OCI-LY1 (cell line): ENCODE measurements at regions not wholly inside any gene's neighbourhood (a gene's known extent, or its start where the extent isn't known, plus 50 kb on each side); places are given as distances from the start of the nearest gene placed in this dataset.

Experiments
- H2AFZ ChIP-seq: fragments of 200-600 bp; sonication (generic), shearing (Covaris generic); 2 replicates; pipeline ENCODE4 v1.6.0; 2014; ENCODE audit warnings: antibody characterized with exemption, mild to moderate bottlenecking, low read length
- H3F3A ChIP-seq: fragments of 200-600 bp; sonication (generic), shearing (Covaris generic); 2 replicates; pipeline ENCODE4 v1.6.0; 2014; ENCODE audit warnings: mild to moderate bottlenecking, antibody characterized with exemption, low read length, moderate library complexity; ENCODE audit not compliant: insufficient read depth
- H3K27ac ChIP-seq: fragments of 200-600 bp; sonication (generic); 2 replicates; pipeline ENCODE4 v1.5.1; 2014; ENCODE audit warnings: low read length, mixed run types, mild to moderate bottlenecking, low read depth; ENCODE audit not compliant: poor library complexity, severe bottlenecking
- H3K27me3 ChIP-seq: fragments of 200-600 bp; sonication (generic); 2 replicates; pipeline ENCODE4 v1.6.0; 2014; ENCODE audit warnings: antibody characterized with exemption, mild to moderate bottlenecking, low read length, moderate library complexity; ENCODE audit not compliant: insufficient read depth
- H3K36me3 ChIP-seq: fragments of 200-600 bp; sonication (generic); 2 replicates; pipeline ENCODE4 v1.6.1; 2014; ENCODE audit warnings: mild to moderate bottlenecking, antibody characterized with exemption, low read length, moderate library complexity, mixed read lengths; ENCODE audit not compliant: insufficient read depth
- H3K4me1 ChIP-seq: fragments of 200-600 bp; sonication (generic); 2 replicates; pipeline ENCODE4 v1.5.1; 2014; ENCODE audit warnings: mild to moderate bottlenecking, low read length, moderate library complexity; ENCODE audit not compliant: insufficient read depth, severe bottlenecking
- H3K4me2 ChIP-seq: fragments of 200-600 bp; sonication (generic), shearing (Covaris generic); 2 replicates; pipeline ENCODE4 v1.6.1; 2014; ENCODE audit warnings: low read length
- H3K4me3 ChIP-seq: fragments of 200-600 bp; sonication (generic); 2 replicates; pipeline ENCODE4 v1.5.1; 2014; ENCODE audit warnings: low read length, low read depth, mild to moderate bottlenecking, mixed read lengths; ENCODE audit not compliant: poor library complexity, severe bottlenecking
- H3K79me2 ChIP-seq: fragments of 200-600 bp; shearing (Covaris generic); 2 replicates; pipeline ENCODE4 v1.6.1; 2016; ENCODE audit warnings: mixed run types, low read length, mixed read lengths; ENCODE audit not compliant: insufficient read depth
- H3K9ac ChIP-seq: fragments of 200-600 bp; sonication (generic), shearing (Covaris generic); 2 replicates; pipeline ENCODE4 v1.6.1; 2014; ENCODE audit warnings: mild to moderate bottlenecking, low read length, mixed read lengths
- H3K9me2 ChIP-seq: fragments of 200-600 bp; sonication (generic), shearing (Covaris generic); 2 replicates; pipeline ENCODE4 v1.6.1; 2014; ENCODE audit warnings: low read depth, mild to moderate bottlenecking, low read length, mixed read lengths
- H3K9me3 ChIP-seq: fragments of 200-600 bp; shearing (Covaris generic); 2 replicates; pipeline ENCODE4 v1.6.1; 2014; ENCODE audit warnings: low read length, mixed read lengths
- H4K20me1 ChIP-seq: fragments of 200-600 bp; sonication (generic), shearing (Covaris generic); 2 replicates; pipeline ENCODE4 v1.6.0; 2016; ENCODE audit warnings: mild to moderate bottlenecking, low read length; ENCODE audit not compliant: insufficient read depth
- EZH2 ChIP-seq: fragments of 200-600 bp; sonication (generic), shearing (Covaris generic); IDR thresholded peaks from 2 replicates; pipeline ENCODE4 v1.8.0; 2017; ENCODE audit warnings: borderline replicate concordance, mixed run types, mild to moderate bottlenecking, antibody characterized with exemption, low read length, moderate library complexity, mixed read lengths
- TF ChIP-seq, protein P1 (sequence below): fragments of 200-600 bp; sonication (generic), shearing (Covaris generic); IDR thresholded peaks from 2 replicates; pipeline ENCODE4 v1.5.1; 2017; ENCODE audit warnings: mild to moderate bottlenecking, antibody characterized with exemption, low read length, moderate library complexity, mixed read lengths

DNA sequence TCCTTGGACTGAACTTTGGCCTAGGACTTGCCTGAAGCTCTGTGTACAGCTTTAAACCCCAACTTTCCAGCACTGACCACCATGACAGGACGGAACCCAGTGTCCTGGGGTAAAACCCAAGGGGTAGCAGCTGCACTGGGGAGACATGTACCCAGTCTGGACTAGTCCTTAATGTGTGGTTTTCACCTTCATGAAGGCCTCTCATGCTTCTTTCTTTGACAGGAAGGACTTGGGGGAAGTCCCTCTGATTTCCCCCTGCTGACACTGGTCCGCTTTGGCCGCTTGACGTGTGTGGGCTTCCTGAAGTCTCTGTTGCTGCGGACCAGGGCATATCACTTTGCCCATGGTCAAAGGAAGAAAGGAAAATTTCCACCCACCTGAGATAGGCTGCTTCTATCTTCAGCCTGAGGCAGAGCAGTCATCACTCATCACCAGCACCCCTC is 66.3 kb upstream of the PRDX6 start:
- Histone ChIP-seq H3K27ac (peak overlapping the region; percentile 90), H3K4me3 (peak overlapping the region; percentile 19), H4K20me1 (no peaks in the 10 kb centered on the region), H3K27me3 (no peaks in the 10 kb centered on the region), H3K4me2 (peak overlapping the region; percentile 47), H3K79me2 (no peaks in the 10 kb centered on the region; the same call in 1 of the 2 replicates), H3F3A (0 out of 2 replicates have a peak, but pooled peaks cover 8% of the 10 kb centered on the region), H3K4me1 (peaks cover 94% of the 10 kb centered on the region), H3K9me3 (no peaks in the 10 kb centered on the region), H3K36me3 (no peaks in the 10 kb centered on the region), H3K9me2 (no peaks in the 10 kb centered on the region), H2AFZ (no peak overlapping the region), H3K9ac (peak overlapping the region; percentile 30; the same call in 1 of the 2 replicates)
- TF ChIP-seq, protein P1, sequence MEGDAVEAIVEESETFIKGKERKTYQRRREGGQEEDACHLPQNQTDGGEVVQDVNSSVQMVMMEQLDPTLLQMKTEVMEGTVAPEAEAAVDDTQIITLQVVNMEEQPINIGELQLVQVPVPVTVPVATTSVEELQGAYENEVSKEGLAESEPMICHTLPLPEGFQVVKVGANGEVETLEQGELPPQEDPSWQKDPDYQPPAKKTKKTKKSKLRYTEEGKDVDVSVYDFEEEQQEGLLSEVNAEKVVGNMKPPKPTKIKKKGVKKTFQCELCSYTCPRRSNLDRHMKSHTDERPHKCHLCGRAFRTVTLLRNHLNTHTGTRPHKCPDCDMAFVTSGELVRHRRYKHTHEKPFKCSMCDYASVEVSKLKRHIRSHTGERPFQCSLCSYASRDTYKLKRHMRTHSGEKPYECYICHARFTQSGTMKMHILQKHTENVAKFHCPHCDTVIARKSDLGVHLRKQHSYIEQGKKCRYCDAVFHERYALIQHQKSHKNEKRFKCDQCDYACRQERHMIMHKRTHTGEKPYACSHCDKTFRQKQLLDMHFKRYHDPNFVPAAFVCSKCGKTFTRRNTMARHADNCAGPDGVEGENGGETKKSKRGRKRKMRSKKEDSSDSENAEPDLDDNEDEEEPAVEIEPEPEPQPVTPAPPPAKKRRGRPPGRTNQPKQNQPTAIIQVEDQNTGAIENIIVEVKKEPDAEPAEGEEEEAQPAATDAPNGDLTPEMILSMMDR, result no peak
- TF ChIP-seq EZH2, result no peak

DNA sequence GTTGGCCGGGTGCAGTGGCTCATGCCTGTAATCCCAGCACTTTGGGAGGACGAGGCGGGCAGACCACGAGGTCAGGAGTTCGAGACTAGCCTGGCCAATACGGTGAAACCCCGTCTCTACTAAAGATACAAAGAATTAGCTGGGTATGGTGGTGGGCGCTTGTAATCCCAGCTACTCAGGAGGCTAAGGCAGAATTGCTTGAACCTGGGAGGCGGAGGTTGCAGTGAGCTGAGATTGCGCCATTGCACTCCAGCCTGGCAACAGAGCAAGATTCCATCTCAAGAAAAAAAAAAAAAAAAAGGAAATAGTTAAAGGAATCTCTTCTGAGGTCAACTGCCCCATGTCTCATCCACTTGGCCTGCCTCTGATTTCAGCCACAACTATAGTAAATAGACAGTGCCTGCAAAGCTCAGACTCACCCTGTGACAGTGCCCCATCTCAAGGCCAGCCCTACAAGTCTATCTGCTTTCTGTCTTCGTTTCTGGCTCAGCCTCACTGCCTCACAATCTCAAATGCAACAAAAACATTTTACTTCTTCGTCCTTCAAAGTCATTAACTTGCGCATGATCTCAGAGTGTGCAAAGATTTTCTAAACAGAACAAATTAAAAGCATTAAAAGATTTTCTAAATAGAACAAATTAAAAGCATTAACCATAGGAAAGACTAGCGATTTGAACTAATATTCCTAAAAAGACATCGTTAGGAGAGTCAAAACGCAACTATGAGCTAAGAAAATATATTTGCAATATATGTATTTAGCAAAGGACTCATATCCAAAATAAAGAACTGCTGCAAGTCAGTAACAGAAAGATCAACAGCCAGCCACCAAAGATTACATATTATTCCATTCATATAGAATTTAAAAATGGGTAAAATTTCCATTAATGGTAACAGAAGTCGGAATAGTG is 65.0 kb upstream of the PRDX6 start:
- Histone ChIP-seq H3K27me3 (no peaks in the 10 kb centered on the region), H3K9ac (no peak overlapping the region; the same call in 1 of the 2 replicates), H3K79me2 (no peaks in the 10 kb centered on the region; the same call in 1 of the 2 replicates), H3K9me2 (no peaks in the 10 kb centered on the region), H2AFZ (no peak overlapping the region), H3K4me2 (peak overlapping the region; percentile 77; the same call in 1 of the 2 replicates), H3K27ac (peak overlapping the region; percentile 98), H3K36me3 (no peaks in the 10 kb centered on the region), H3K9me3 (no peaks in the 10 kb centered on the region), H3K4me3 (peak overlapping the region; percentile 68), H3K4me1 (peaks cover 93% of the 10 kb centered on the region), H4K20me1 (no peaks in the 10 kb centered on the region), H3F3A (0 out of 2 replicates have a peak, but pooled peaks cover 8% of the 10 kb centered on the region)
- TF ChIP-seq EZH2, result no peak
- TF ChIP-seq, protein P1, result no peak

DNA sequence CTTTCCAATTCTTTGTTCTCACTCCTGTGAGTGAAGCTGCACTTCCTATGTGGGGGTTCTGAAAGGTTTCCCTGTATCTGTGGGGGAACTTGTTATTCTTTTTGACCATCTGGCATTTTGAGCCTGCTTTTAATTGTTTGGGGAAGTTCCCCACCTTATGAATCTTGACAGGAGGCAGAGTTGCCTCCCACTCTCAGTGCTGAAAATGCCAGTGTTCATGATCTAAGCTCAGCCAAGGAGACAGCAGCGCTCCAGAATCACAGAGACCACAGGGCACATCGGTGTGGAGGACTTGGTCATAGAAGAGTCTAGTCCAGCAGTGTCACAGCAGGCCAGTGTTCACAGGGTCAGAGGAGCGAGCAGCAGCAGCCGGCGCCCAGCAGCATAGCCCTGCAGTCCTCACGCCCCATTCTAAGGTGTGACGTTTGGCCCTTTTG is 63.8 kb upstream of the PRDX6 start:
- no peak for TF ChIP-seq EZH2
- TF ChIP-seq, protein P1, result no peak
- no peak overlapping the region for H2AFZ ChIP-seq
- H3K9ac ChIP-seq, result peak overlapping the region; percentile 89

More for the DNA sequence above, 63.8 kb upstream of the PRDX6 start:
- H3K4me1 ChIP-seq, result peaks cover 96% of the 10 kb centered on the region
- H3K4me2 ChIP-seq, result peak overlapping the region; percentile 77
- peak overlapping the region; percentile 68 for H3K4me3 ChIP-seq
- H3K27ac ChIP-seq, result peak overlapping the region; percentile 98
- H3F3A ChIP-seq, result 0 out of 2 replicates have a peak, but pooled peaks cover 8% of the 10 kb centered on the region
- peaks cover 5% of the 10 kb centered on the region; the same call in 1 of the 2 replicates for H3K36me3 ChIP-seq
- no peaks in the 10 kb centered on the region; the same call in 1 of the 2 replicates for H3K79me2 ChIP-seq
- no peaks in the 10 kb centered on the region for H3K9me2 ChIP-seq
- H3K9me3 ChIP-seq, result no peaks in the 10 kb centered on the region
- H3K27me3 ChIP-seq, result no peaks in the 10 kb centered on the region
- H4K20me1 ChIP-seq, result no peaks in the 10 kb centered on the region
